ENCODE measurements at regions not wholly inside any gene's neighbourhood (a gene's known extent, or its start where the extent isn't known, plus 50 kb on each side); places are given as distances from the start of the nearest gene placed in this dataset.

GRCh38 chr9:4400731-4401130 lies 89.5 kb upstream of the SLC1A1 start:
- TF ChIP-seq MEIS1 (CRISPR knock-in tag; IDR thresholded peaks at IDR 0.05; ENCODE audit: borderline replicate concordance), result no peak
- TF ChIP-seq, protein P1, sequence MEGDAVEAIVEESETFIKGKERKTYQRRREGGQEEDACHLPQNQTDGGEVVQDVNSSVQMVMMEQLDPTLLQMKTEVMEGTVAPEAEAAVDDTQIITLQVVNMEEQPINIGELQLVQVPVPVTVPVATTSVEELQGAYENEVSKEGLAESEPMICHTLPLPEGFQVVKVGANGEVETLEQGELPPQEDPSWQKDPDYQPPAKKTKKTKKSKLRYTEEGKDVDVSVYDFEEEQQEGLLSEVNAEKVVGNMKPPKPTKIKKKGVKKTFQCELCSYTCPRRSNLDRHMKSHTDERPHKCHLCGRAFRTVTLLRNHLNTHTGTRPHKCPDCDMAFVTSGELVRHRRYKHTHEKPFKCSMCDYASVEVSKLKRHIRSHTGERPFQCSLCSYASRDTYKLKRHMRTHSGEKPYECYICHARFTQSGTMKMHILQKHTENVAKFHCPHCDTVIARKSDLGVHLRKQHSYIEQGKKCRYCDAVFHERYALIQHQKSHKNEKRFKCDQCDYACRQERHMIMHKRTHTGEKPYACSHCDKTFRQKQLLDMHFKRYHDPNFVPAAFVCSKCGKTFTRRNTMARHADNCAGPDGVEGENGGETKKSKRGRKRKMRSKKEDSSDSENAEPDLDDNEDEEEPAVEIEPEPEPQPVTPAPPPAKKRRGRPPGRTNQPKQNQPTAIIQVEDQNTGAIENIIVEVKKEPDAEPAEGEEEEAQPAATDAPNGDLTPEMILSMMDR (tag by site-specific recombination; IDR thresholded peaks at IDR 0.05), result no peak
- no peak for TF ChIP-seq BCL11A (tag by site-specific recombination; IDR thresholded peaks at IDR 0.05; ENCODE audit: low read depth)
- TF ChIP-seq, protein P2, sequence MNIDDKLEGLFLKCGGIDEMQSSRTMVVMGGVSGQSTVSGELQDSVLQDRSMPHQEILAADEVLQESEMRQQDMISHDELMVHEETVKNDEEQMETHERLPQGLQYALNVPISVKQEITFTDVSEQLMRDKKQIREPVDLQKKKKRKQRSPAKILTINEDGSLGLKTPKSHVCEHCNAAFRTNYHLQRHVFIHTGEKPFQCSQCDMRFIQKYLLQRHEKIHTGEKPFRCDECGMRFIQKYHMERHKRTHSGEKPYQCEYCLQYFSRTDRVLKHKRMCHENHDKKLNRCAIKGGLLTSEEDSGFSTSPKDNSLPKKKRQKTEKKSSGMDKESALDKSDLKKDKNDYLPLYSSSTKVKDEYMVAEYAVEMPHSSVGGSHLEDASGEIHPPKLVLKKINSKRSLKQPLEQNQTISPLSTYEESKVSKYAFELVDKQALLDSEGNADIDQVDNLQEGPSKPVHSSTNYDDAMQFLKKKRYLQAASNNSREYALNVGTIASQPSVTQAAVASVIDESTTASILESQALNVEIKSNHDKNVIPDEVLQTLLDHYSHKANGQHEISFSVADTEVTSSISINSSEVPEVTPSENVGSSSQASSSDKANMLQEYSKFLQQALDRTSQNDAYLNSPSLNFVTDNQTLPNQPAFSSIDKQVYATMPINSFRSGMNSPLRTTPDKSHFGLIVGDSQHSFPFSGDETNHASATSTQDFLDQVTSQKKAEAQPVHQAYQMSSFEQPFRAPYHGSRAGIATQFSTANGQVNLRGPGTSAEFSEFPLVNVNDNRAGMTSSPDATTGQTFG (tag by site-specific recombination; IDR thresholded peaks at IDR 0.05; ENCODE audit: borderline replicate concordance), result no peak
- no peak for TF ChIP-seq KLF10 (tag by site-specific recombination; IDR thresholded peaks at IDR 0.05)
- TF ChIP-seq, protein P3, sequence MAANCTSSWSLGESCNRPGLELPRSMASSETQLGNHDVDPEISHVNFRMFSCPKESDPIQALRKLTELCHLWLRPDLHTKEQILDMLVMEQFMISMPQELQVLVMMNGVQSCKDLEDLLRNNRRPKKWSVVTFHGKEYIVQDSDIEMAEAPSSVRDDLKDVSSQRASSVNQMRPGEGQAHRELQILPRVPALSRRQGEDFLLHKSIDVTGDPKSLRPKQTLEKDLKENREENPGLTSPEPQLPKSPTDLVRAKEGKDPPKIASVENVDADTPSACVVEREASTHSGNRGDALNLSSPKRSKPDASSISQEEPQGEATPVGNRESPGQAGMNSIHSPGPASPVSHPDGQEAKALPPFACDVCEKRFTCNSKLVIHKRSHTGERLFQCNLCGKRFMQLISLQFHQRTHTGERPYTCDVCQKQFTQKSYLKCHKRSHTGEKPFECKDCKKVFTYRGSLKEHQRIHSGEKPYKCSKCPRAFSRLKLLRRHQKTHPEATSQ (tag by site-specific recombination; IDR thresholded peaks at IDR 0.05), result no peak
- no peak for TF ChIP-seq ZNF121 (tag by site-specific recombination; IDR thresholded peaks at IDR 0.05)
- no peak for TF ChIP-seq ZNF24 (tag by site-specific recombination; IDR thresholded peaks at IDR 0.05)
- TF ChIP-seq REST (tag by site-specific recombination; IDR thresholded peaks at IDR 0.05), result no peak
